Endothelial cell of umbilical vein (primary cell): ENCODE measurements at regions not wholly inside any gene's neighbourhood (a gene's known extent, or its start where the extent isn't known, plus 50 kb on each side); places are given as distances from the start of the nearest gene placed in this dataset.

ENCODE experiments used
- CTCF ChIP-seq, 2 donors: IDR thresholded peaks; 1 replicate in 1 of 2; 2 replicates in 1 of 2; pipeline ENCODE4 v1.5.1; 2011; ENCODE audit warnings: low read length in 2 of 2, mild to moderate bottlenecking in 2 of 2, moderate library complexity in 2 of 2, control low read depth in 1 of 2, inconsistent platforms in 1 of 2, low read depth in 1 of 2; ENCODE audit not compliant: insufficient read depth in 1 of 2; ENCODE audit errors: extremely low read depth in 1 of 2
- EZH2 ChIP-seq: IDR thresholded peaks from 2 replicates; pipeline ENCODE4 v1.6.1; 2012; ENCODE audit warnings: borderline replicate concordance, low read depth, mild to moderate bottlenecking, moderate library complexity, low read length, inconsistent platforms; ENCODE audit not compliant: severe bottlenecking
- POLR2A ChIP-seq: IDR thresholded peaks from 2 replicates; pipeline ENCODE4 v1.6.1; 2012; ENCODE audit warnings: low read depth, mild to moderate bottlenecking, control low read depth, low read length
- TF ChIP-seq, protein P1 (sequence below): IDR thresholded peaks from 2 replicates; pipeline ENCODE4 v1.6.1; 2011; ENCODE audit not compliant: insufficient read depth, insufficient read length

DNA sequence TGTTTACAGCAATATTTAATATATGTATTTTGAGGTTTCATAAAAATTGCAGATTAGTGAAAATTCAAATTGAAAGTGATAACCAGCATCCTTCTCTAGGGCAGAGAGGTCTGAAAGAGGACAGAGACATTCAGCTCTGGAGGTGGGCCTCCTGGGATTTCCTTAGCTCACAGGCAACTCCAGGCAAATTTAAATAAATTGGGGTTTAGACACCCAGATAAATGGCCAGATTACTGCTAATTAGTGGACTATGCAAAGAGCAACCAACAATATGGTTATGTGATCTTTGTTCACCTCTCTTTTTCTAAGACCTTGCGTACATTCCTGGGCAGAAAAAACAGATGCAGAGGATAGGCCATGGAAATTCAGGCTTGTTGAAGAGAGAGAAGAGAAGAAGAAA is 1282.8 kb upstream of the ACVR2A start:
- TF ChIP-seq EZH2: no peak
- TF ChIP-seq CTCF (IDR thresholded peaks at IDR 0.05; ENCODE audit: extremely low read depth in 1 of 2, insufficient read depth in 1 of 2, low read depth in 1 of 2, low read length in 2 of 2): no peak
- TF ChIP-seq, protein P1, sequence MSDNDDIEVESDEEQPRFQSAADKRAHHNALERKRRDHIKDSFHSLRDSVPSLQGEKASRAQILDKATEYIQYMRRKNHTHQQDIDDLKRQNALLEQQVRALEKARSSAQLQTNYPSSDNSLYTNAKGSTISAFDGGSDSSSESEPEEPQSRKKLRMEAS: no peak
- no peak for TF ChIP-seq POLR2A
